Epithelial cell of proximal tubule (primary cell): ENCODE measurements at regions not wholly inside any gene's neighbourhood (a gene's known extent, or its start where the extent isn't known, plus 50 kb on each side); places are given as distances from the start of the nearest gene placed in this dataset.
A peak's percentile ranks its signal among the peaks of the same experiment; 100 is the strongest.
"Not testable (repeated sequence)": the region's sequence is repeated elsewhere in the genome, so short reads cannot be mapped to it uniquely, and the experiment has no call there.

ENCODE experiments used
- DNase-seq: peaks from one replicate; pipeline ENCODE4 v3.0.0-alpha.2; 2011; ENCODE audit warnings: low read depth
- H3K4me3 ChIP-seq: 2 replicates; pipeline ENCODE4 v1.5.1; 2011; ENCODE audit warnings: low read depth, mild to moderate bottlenecking, low read length
- TF ChIP-seq, protein P1 (sequence below): conservative IDR thresholded peaks from 2 replicates; pipeline ENCODE4 v1.5.1; 2012; ENCODE audit warnings: low read depth, mild to moderate bottlenecking, low read length

DNA sequence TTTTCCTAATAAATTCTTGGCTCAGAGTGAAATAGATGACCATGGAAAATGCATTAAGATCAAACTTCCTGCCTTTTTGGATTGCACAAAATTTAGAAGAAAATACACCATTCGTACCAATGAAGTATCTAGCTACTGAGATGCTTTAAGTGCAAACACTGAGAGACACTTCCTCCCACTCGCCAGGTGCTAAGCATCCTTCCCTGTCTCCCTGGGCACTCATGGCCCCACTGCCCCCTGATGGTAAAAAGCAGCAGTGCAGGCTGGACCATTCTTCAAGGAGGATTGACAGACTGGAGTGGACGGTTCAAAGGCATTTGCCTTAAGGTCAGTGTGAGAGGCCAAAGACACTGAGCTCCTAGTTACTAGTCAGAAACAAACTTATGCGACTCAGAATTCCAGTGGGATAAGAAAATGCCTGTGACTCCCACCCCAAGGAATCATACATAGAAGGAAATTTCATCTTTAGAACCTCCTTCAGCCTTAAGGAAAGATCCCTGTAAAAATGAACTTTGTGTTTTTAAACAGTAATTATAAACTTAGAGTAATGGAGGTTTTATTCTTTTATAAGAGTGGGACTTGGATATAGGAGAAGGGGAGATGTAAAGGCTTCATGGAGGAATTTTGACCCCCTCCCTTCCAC is 86.0 kb upstream of the SLC30A5 start:
- TF ChIP-seq, protein P1, sequence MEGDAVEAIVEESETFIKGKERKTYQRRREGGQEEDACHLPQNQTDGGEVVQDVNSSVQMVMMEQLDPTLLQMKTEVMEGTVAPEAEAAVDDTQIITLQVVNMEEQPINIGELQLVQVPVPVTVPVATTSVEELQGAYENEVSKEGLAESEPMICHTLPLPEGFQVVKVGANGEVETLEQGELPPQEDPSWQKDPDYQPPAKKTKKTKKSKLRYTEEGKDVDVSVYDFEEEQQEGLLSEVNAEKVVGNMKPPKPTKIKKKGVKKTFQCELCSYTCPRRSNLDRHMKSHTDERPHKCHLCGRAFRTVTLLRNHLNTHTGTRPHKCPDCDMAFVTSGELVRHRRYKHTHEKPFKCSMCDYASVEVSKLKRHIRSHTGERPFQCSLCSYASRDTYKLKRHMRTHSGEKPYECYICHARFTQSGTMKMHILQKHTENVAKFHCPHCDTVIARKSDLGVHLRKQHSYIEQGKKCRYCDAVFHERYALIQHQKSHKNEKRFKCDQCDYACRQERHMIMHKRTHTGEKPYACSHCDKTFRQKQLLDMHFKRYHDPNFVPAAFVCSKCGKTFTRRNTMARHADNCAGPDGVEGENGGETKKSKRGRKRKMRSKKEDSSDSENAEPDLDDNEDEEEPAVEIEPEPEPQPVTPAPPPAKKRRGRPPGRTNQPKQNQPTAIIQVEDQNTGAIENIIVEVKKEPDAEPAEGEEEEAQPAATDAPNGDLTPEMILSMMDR, result peak; percentile 100
- H3K4me3 ChIP-seq, result no peak overlapping the region
- DNase-seq, result peak; percentile 10

- TF ChIP-seq, protein P1, result no peak
- peak; percentile 10 for DNase-seq
- no peak overlapping the region for H3K4me3 ChIP-seq
Observed at GRCh38 chr5:69010476-69010875, 83.3 kb upstream of the SLC30A5 start.

DNA sequence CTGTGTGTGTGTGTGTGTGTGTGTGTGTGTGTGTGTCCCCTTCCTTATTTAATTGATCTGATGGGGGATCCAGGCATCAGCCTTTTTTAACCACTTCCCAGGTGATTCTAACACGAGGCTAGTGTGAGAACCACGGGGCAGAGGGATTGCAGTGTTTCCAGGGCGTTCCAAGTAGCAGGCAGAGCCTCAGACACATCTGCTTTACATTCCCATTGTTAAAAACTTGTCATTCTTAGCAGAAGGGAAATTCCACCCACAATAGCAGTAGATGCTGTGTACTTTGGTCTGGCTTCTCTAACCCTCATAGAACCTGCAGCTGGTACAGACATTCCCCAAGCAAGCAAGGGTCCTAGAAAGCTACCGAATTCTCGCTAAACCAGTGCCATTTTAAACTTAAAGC is 81.9 kb upstream of the SLC30A5 start:
- TF ChIP-seq, protein P1, result no peak
- H3K4me3 ChIP-seq, result no peak overlapping the region
- no peak for DNase-seq

DNA sequence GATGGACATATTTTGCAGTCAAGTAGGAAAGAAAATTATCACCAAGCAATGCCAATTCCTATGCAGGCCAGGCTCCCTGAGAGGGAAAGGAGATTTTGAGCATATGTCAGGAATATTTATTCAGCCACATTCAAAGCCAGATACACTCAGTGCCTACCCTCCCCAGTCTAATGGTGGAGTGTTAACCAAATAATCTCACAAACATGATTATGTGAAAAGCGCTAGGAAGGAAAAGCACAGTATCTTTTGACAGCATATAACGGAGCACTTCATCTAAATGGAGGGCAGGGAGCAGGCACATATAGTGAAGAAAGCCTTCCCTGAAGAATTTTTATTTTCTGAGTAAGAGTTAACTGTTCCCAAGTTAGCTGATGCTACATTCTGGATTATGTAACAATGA is 80.3 kb upstream of the SLC30A5 start:
- DNase-seq, result no peak
- no peak overlapping the region for H3K4me3 ChIP-seq
- TF ChIP-seq, protein P1, result no peak

DNA sequence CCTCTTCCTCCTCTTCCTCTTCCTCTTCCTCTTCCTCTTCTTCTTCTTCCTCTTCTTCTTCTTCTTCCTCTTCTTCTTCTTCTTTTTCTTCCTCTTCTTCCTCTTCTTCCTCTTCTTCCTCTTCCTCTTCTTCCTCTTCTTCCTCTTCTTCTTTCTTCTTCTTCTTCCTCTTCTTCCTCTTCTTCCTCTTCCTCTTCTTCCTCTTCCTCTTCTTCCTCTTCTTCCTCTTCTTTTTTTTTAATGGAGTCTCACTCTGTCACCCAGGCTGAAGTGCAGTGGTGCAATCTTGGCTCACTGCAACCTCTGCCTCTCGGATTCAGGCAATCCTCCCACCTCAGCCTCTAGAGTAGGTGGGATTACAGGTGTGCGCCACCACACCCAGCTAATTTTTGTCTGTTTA is 79.8 kb upstream of the SLC30A5 start:
- DNase-seq, H3K4me3 ChIP-seq: not testable (repeated sequence)

GRCh38 chr5:69019668-69020375 is 74.0 kb upstream of the SLC30A5 start:
- H3K4me3 ChIP-seq, result no peak overlapping the region
- no peak for DNase-seq
- TF ChIP-seq, protein P1, result no peak

DNA sequence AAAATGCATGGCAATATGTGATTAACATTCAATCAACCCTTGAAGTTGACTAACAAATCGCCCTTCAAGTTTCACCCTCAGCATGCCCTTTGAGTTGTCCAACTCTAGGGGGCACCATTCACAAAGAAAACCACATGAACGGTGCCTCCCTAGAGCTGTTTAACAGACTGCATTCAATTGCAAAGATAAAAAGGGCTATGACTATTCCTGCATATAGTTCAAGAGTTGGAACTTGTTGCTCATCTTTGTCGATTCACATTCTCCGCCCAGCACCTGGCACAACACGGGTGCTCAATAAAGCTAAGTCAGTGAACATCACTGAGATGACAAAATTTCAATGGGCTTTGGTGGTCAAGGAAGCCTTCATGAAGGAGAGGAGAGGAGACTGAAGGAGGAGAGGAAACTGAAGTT is 69.6 kb upstream of the SLC30A5 start:
- TF ChIP-seq, protein P1, result peak; percentile 81
- no peak for DNase-seq
- no peak overlapping the region for H3K4me3 ChIP-seq
